ENCODE measurements at regions not wholly inside any gene's neighbourhood (a gene's known extent, or its start where the extent isn't known, plus 50 kb on each side); places are given as distances from the start of the nearest gene placed in this dataset.

GRCh38 chr1:4120557-4121292 is 220.7 kb upstream of the C1orf174 start:
- H3K9me3 ChIP-seq: no peaks in the 10 kb centered on the region
- WGBS, 2 donors: 87% methylated on average over 15 of the region's 15 CpGs
- no peak for DNase-seq
- no peaks in the 10 kb centered on the region for H3K36me3 ChIP-seq (ENCODE audit: low read depth, missing control alignments)
- H3K27ac ChIP-seq: no peak overlapping the region
- intact Hi-C loops (cut with DNase I; ENCODE audit: low total_unique reads): no loop called here
- no peaks in the 10 kb centered on the region for H3K27me3 ChIP-seq
- no peak overlapping the region for H3K4me3 ChIP-seq
- no peak for TF ChIP-seq POLR2A (IDR thresholded peaks at IDR 0.05)
- no peak for TF ChIP-seq CTCF (IDR thresholded peaks at IDR 0.05)
- H3K4me1 ChIP-seq: no peaks in the 10 kb centered on the region

- 81 to 86% methylated on average over 8 of the region's 8 CpGs for WGBS, 2 donors
- no peak for DNase-seq
- Histone ChIP-seq H3K4me3 (no peak overlapping the region), H3K4me1 (no peaks in the 10 kb centered on the region), H3K9me3 (no peaks in the 10 kb centered on the region), H3K27ac (no peak overlapping the region), H3K27me3 (no peaks in the 10 kb centered on the region), H3K36me3 (ENCODE audit: low read depth, missing control alignments) (no peaks in the 10 kb centered on the region)
- intact Hi-C loops (cut with DNase I; ENCODE audit: low total_unique reads): no loop called here
- no peak for TF ChIP-seq CTCF (IDR thresholded peaks at IDR 0.05)
- no peak for TF ChIP-seq POLR2A (IDR thresholded peaks at IDR 0.05)
Observed at GRCh38 chr1:4121293-4121684, 221.2 kb upstream of the C1orf174 start.

GRCh38 chr1:4121834-4122512 is 221.9 kb upstream of the C1orf174 start:
- Histone ChIP-seq H3K27me3 (no peaks in the 10 kb centered on the region), H3K4me3 (no peak overlapping the region), H3K9me3 (no peaks in the 10 kb centered on the region), H3K27ac (no peak overlapping the region), H3K36me3 (ENCODE audit: low read depth, missing control alignments) (no peaks in the 10 kb centered on the region), H3K4me1 (no peaks in the 10 kb centered on the region)
- intact Hi-C loops (cut with DNase I; ENCODE audit: low total_unique reads): no loop called here
- 80 to 82% methylated on average over 16 to 20 of the region's 20 CpGs for WGBS, 2 donors
- TF ChIP-seq CTCF (IDR thresholded peaks at IDR 0.05) (no peak), POLR2A (IDR thresholded peaks at IDR 0.05) (no peak)
- DNase-seq: no peak

GRCh38 chr1:4122513-4123160 is 222.6 kb upstream of the C1orf174 start:
- 74 to 89% methylated on average over 7 to 8 of the region's 8 CpGs for WGBS, 2 donors
- no peaks in the 10 kb centered on the region for H3K27me3 ChIP-seq
- H3K9me3 ChIP-seq: no peaks in the 10 kb centered on the region
- no peak for DNase-seq
- TF ChIP-seq POLR2A (IDR thresholded peaks at IDR 0.05) (no peak), CTCF (IDR thresholded peaks at IDR 0.05) (no peak)
- no peak overlapping the region for H3K27ac ChIP-seq
- no peak overlapping the region for H3K4me3 ChIP-seq
- no peaks in the 10 kb centered on the region for H3K4me1 ChIP-seq
- intact Hi-C loops (cut with DNase I; ENCODE audit: low total_unique reads): no loop called here
- H3K36me3 ChIP-seq (ENCODE audit: low read depth, missing control alignments): no peaks in the 10 kb centered on the region
